Activated naive CD4-positive, alpha-beta T cell treated with anti-CD3 and anti-CD28 coated beads, Interleukin-2, amount 10 ng/mL, durations not matched to agents 7 days and 5 days (primary cell): ENCODE measurements at regions not wholly inside any gene's neighbourhood (a gene's known extent, or its start where the extent isn't known, plus 50 kb on each side); places are given as distances from the start of the nearest gene placed in this dataset.
"Not testable (repeated sequence)": the region's sequence is repeated elsewhere in the genome, so short reads cannot be mapped to it uniquely, and the experiment has no call there.

Source experiments
- CTCF ChIA-PET: fragments of 350-600 bp; sonication (Branson Sonifier 250); formaldehyde crosslinking; loops from one replicate; lab custom pipeline; 2021; ENCODE audit warnings: antibody characterized with exemption; lab: Charles Lee
- DNase-seq: peaks from one replicate; pipeline ENCODE4 v3.0.0-alpha.2; 2020
- H3K27ac Mint-ChIP-seq: one replicate; pipeline ENCODE4 v1.8.0; 2021; ENCODE audit warnings: mild to moderate bottlenecking, moderate library complexity, mixed read lengths
- H3K27me3 Mint-ChIP-seq: one replicate; pipeline ENCODE4 v1.8.0; 2021; ENCODE audit warnings: mild to moderate bottlenecking, mixed read lengths
- H3K36me3 Mint-ChIP-seq: one replicate; pipeline ENCODE4 v1.8.0; 2021; ENCODE audit warnings: mixed read lengths
- H3K4me1 Mint-ChIP-seq: one replicate; pipeline ENCODE4 v1.8.0; 2021; ENCODE audit warnings: mixed read lengths
- H3K4me3 Mint-ChIP-seq: one replicate; pipeline ENCODE4 v1.8.0; 2021; ENCODE audit warnings: mild to moderate bottlenecking, moderate library complexity, mixed read lengths
- H3K9me3 Mint-ChIP-seq: one replicate; pipeline ENCODE4 v1.8.0; 2021; ENCODE audit warnings: mixed read lengths

GRCh38 chr6:112886415-112886814, 539.3 kb downstream of the RFPL4B start:
- H3K36me3 Mint-ChIP-seq: no peaks in the 10 kb centered on the region
- CTCF ChIA-PET: no interaction called here
- DNase-seq: no peak
- peaks cover 2% of the 10 kb centered on the region for H3K9me3 Mint-ChIP-seq
- no peaks in the 10 kb centered on the region for H3K27me3 Mint-ChIP-seq
- no peak overlapping the region for H3K4me3 Mint-ChIP-seq
- H3K27ac Mint-ChIP-seq: no peak overlapping the region
- no peaks in the 10 kb centered on the region for H3K4me1 Mint-ChIP-seq

DNA sequence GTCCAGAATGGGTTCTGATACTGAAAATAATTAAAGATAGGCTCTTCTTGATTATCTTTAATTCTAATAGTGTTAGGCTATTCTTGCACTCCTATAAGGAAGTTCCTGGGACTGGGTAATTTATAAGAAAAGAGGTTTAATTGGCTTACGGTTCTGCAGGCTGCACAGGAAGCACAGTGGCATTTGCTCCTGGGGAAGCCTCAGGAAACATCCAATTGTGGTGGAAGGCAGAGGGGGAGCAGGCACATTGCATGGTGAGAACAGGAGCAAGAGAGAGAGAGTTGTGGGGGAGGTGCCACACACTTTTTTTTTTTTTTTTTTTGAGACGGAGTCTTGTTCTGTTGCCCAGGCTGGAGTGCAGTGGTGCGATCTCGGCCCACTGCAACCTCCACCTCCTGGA, 540.3 kb downstream of the RFPL4B start:
- H3K27me3 Mint-ChIP-seq, H3K4me1 Mint-ChIP-seq, H3K27ac Mint-ChIP-seq, DNase-seq, H3K36me3 Mint-ChIP-seq, H3K9me3 Mint-ChIP-seq, H3K4me3 Mint-ChIP-seq, CTCF ChIA-PET: not testable (repeated sequence)

- Mint-ChIP-seq H3K9me3 (no peaks in the 10 kb centered on the region), H3K36me3 (no peaks in the 10 kb centered on the region), H3K27ac (no peak overlapping the region), H3K27me3 (no peaks in the 10 kb centered on the region), H3K4me3 (no peak overlapping the region), H3K4me1 (no peaks in the 10 kb centered on the region)
- CTCF ChIA-PET: no interaction called here
- DNase-seq: no peak
Measured at GRCh38 chr6:112899541-112899940, 552.4 kb downstream of the RFPL4B start.

GRCh38 chr6:112903361-112903760, 556.2 kb downstream of the RFPL4B start:
- Mint-ChIP-seq H3K27ac (no peak overlapping the region), H3K27me3 (no peaks in the 10 kb centered on the region), H3K4me1 (no peaks in the 10 kb centered on the region), H3K9me3 (no peaks in the 10 kb centered on the region), H3K36me3 (no peaks in the 10 kb centered on the region), H3K4me3 (no peak overlapping the region)
- DNase-seq: no peak
- CTCF ChIA-PET: no interaction called here

DNA sequence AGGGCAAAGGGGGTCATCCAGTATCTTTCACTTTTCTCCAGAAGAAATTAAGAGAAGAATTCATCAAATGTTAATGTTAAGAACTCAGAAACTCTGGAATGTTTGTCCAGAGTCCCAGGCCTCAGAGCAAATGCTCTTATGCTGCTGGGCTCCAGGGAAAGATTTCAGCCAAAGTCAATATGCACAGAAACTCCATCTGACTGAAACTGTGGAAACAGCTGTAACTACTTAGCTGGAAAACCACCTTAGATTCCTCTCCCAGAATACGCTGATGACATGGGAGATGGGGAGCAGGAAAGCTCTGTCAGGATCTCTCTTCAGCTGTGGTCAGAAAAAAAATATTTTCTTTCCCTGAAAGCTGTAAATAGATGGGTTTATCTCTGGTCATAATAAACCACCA, 559.6 kb downstream of the RFPL4B start:
- H3K36me3 Mint-ChIP-seq: no peaks in the 10 kb centered on the region
- CTCF ChIA-PET: no interaction called here
- H3K27me3 Mint-ChIP-seq: no peaks in the 10 kb centered on the region
- H3K9me3 Mint-ChIP-seq: no peaks in the 10 kb centered on the region
- H3K4me3 Mint-ChIP-seq: no peak overlapping the region
- no peak overlapping the region for H3K27ac Mint-ChIP-seq
- H3K4me1 Mint-ChIP-seq: no peaks in the 10 kb centered on the region
- DNase-seq: no peak

DNA sequence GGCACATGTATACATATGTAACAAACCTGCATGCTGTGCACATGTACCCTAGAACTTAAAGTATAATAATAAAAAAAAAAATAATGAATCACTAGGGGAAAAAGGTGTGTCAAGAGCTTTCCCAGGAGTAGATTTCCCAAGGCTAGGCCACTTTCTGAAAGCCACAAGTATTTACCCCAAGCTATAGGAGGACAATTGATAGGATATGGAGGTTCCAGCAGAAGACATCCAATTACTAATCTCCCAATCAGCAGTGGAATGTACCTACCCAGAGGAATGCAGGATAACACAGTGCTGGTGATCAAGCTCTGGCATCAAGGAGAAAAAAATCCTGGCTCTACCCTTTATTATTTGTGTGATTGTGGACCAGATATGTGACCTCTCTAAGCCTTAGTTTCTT, 562.7 kb downstream of the RFPL4B start:
- CTCF ChIA-PET: no interaction called here
- Mint-ChIP-seq H3K4me1 (no peaks in the 10 kb centered on the region), H3K36me3 (no peaks in the 10 kb centered on the region), H3K4me3 (no peak overlapping the region), H3K27me3 (no peaks in the 10 kb centered on the region), H3K9me3 (no peaks in the 10 kb centered on the region), H3K27ac (no peak overlapping the region)
- no peak for DNase-seq

GRCh38 chr6:112910256-112910655, 563.1 kb downstream of the RFPL4B start:
- no peak overlapping the region for H3K4me3 Mint-ChIP-seq
- DNase-seq: no peak
- CTCF ChIA-PET: no interaction called here
- H3K4me1 Mint-ChIP-seq: no peaks in the 10 kb centered on the region
- H3K27ac Mint-ChIP-seq: no peak overlapping the region
- no peaks in the 10 kb centered on the region for H3K27me3 Mint-ChIP-seq
- H3K36me3 Mint-ChIP-seq: no peaks in the 10 kb centered on the region
- H3K9me3 Mint-ChIP-seq: no peaks in the 10 kb centered on the region

DNA sequence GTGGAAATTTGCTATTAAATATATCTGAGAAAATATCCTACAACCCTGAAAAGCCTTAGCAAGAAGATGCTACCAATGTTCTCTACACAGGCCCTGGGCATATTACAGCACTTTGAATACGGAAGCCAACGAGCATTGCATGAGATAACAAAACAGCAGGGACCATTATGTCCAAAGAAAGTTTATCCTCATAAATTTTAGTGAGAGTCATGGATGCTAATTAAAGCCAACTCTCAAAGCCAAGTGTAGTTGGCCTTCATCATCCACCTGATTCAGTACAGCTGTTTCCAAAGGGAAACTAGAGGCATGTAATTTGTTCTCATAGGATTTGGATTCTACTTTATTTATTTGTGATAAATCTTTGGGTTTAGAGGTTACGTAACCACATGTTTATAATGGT, 564.8 kb downstream of the RFPL4B start:
- Mint-ChIP-seq H3K27me3 (no peaks in the 10 kb centered on the region), H3K4me3 (no peak overlapping the region), H3K4me1 (no peaks in the 10 kb centered on the region), H3K9me3 (no peaks in the 10 kb centered on the region), H3K36me3 (no peaks in the 10 kb centered on the region), H3K27ac (no peak overlapping the region)
- no peak for DNase-seq
- CTCF ChIA-PET: no interaction called here

GRCh38 chr6:112912416-112913101, 565.4 kb downstream of the RFPL4B start:
- no peak overlapping the region for H3K4me3 Mint-ChIP-seq
- H3K27ac Mint-ChIP-seq: no peak overlapping the region
- H3K27me3 Mint-ChIP-seq: no peaks in the 10 kb centered on the region
- no peaks in the 10 kb centered on the region for H3K4me1 Mint-ChIP-seq
- no peaks in the 10 kb centered on the region for H3K36me3 Mint-ChIP-seq
- DNase-seq: no peak
- H3K9me3 Mint-ChIP-seq: no peaks in the 10 kb centered on the region
- CTCF ChIA-PET: no interaction called here

GRCh38 chr6:112919744-112920143, 572.6 kb downstream of the RFPL4B start:
- H3K27me3 Mint-ChIP-seq, H3K4me1 Mint-ChIP-seq, H3K9me3 Mint-ChIP-seq, CTCF ChIA-PET, H3K4me3 Mint-ChIP-seq, H3K36me3 Mint-ChIP-seq, DNase-seq, H3K27ac Mint-ChIP-seq: not testable (repeated sequence)

DNA sequence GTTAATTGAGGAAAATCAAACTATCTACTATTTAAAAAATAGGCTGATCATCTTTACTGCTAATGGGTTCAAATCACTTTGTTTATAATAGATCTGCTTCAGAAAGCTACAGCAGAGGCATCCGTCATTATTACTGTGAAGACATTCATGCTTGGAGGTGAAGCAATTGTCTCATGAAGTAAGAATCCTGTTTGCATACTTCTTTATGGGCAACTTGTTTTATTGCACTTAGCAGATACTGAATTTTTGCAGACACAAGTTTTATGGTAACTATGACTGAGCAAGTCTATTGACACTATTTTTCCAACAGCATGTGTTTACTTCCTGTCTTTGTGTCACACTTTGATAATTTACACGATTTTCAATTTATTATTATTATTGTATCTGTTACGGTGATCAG, 573.9 kb downstream of the RFPL4B start:
- Mint-ChIP-seq H3K27me3 (no peaks in the 10 kb centered on the region), H3K27ac (no peak overlapping the region), H3K4me1 (no peaks in the 10 kb centered on the region), H3K9me3 (peaks cover 9% of the 10 kb centered on the region), H3K36me3 (no peaks in the 10 kb centered on the region), H3K4me3 (no peak overlapping the region)
- CTCF ChIA-PET: no interaction called here
- no peak for DNase-seq

GRCh38 chr6:112923940-112924587, 576.9 kb downstream of the RFPL4B start:
- Mint-ChIP-seq H3K4me1 (no peaks in the 10 kb centered on the region), H3K27me3 (no peaks in the 10 kb centered on the region), H3K36me3 (no peaks in the 10 kb centered on the region), H3K9me3 (peaks cover 12% of the 10 kb centered on the region), H3K4me3 (no peak overlapping the region), H3K27ac (no peak overlapping the region)
- DNase-seq: no peak
- CTCF ChIA-PET: no interaction called here

- no peaks in the 10 kb centered on the region for H3K27me3 Mint-ChIP-seq
- no peaks in the 10 kb centered on the region for H3K36me3 Mint-ChIP-seq
- no peak overlapping the region for H3K4me3 Mint-ChIP-seq
- H3K27ac Mint-ChIP-seq: no peak overlapping the region
- peaks cover 9% of the 10 kb centered on the region for H3K9me3 Mint-ChIP-seq
- CTCF ChIA-PET: no interaction called here
- no peaks in the 10 kb centered on the region for H3K4me1 Mint-ChIP-seq
- DNase-seq: no peak
Measured at GRCh38 chr6:112925702-112926101, 578.6 kb downstream of the RFPL4B start.

GRCh38 chr6:112927641-112928320, 580.7 kb downstream of the RFPL4B start:
- Mint-ChIP-seq H3K36me3 (no peaks in the 10 kb centered on the region), H3K9me3 (peaks cover 7% of the 10 kb centered on the region), H3K4me3 (no peak overlapping the region), H3K4me1 (no peaks in the 10 kb centered on the region), H3K27ac (no peak overlapping the region), H3K27me3 (no peaks in the 10 kb centered on the region)
- no peak for DNase-seq
- CTCF ChIA-PET: no interaction called here

DNA sequence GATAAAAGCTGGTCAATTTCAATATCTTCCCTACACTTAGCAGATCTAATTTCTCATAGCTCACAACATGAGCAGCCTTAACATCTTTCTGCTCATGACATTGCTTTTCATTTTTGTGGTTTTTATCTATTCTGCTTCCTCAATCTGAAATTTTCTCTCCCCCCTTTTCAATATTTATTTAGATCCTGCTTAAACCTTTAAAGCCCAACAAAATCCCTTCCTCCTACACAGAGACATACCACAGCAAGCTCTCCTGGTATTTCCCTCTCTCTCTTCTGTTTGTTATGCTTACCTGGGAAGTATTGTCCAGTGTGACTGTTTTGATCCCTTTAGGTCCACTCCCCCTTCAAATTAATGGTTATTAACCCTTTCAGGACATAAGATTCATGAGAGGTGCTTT, 582.5 kb downstream of the RFPL4B start:
- DNase-seq: no peak
- peaks cover 4% of the 10 kb centered on the region for H3K9me3 Mint-ChIP-seq
- no peak overlapping the region for H3K4me3 Mint-ChIP-seq
- no peak overlapping the region for H3K27ac Mint-ChIP-seq
- H3K27me3 Mint-ChIP-seq: no peaks in the 10 kb centered on the region
- CTCF ChIA-PET: no interaction called here
- no peaks in the 10 kb centered on the region for H3K36me3 Mint-ChIP-seq
- no peaks in the 10 kb centered on the region for H3K4me1 Mint-ChIP-seq
